HepG2 (cell line): ENCODE measurements at regions not wholly inside any gene's neighbourhood (a gene's known extent, or its start where the extent isn't known, plus 50 kb on each side); places are given as distances from the start of the nearest gene placed in this dataset.

Source experiments
- ATAC-seq: fragments of 200-7000 bp; cut with Tn5 transposase; 3 replicates; pipeline ENCODE4 v1.9.1; 2020; ENCODE audit warnings: mild to moderate bottlenecking, moderate library complexity
- BruUV-seq: library from RNA; stranded (reverse); fragments of 400-500 nt; replicated peaks from 2 replicates; lab custom pipeline; 2021; lab: Mats Ljungman, UMichigan
- CTCF ChIA-PET: fragments of 300-600 bp; formaldehyde crosslinking; extraction: SDS; loops from one replicate; lab custom pipeline; 2021; ENCODE audit warnings: low total read pairs, inconsistent platforms, low intra/inter-chr PET ratio; lab: Yijun Ruan, JAX
- POLR2A ChIA-PET: fragments of 350-600 bp; sonication (Branson Sonifier 250); formaldehyde crosslinking; loops from one replicate; lab custom pipeline; 2020; ENCODE audit warnings: antibody characterized with exemption, inconsistent platforms; lab: Yijun Ruan, JAX
- DNase-seq: peaks from one replicate; pipeline ENCODE4 v3.0.0-alpha.2; 2015; ENCODE audit warnings: low spot score
- FAIRE-seq: peaks from 3 replicates; lab custom pipeline; 2011; peaks lifted over from hg19 to GRCh38; lab: Jason Lieb, UNC
- H2AFZ ChIP-seq: one replicate; pipeline ENCODE4 v1.6.1; 2011; ENCODE audit warnings: low read length, inconsistent platforms
- H3K27ac ChIP-seq: fragments of 300-600 bp; 3 replicates; pipeline ENCODE4 v1.8.0; 2011; ENCODE audit warnings: mixed run types, mild to moderate bottlenecking, mixed read lengths, low read length, inconsistent platforms; ENCODE audit not compliant: insufficient read depth; ENCODE audit errors: extremely low read length
- H3K27me3 ChIP-seq, 2 experiments: fragments of 200-600 bp in 1 of 2; 2 replicates in 1 of 2; 3 replicates in 1 of 2; pipeline versions ENCODE4 v1.6.0 to v1.8.0; 2011; ENCODE audit warnings: low read length in 2 of 2, mild to moderate bottlenecking in 2 of 2, moderate library complexity in 2 of 2, inconsistent platforms in 1 of 2; ENCODE audit not compliant: insufficient read depth in 2 of 2, control insufficient read depth in 1 of 2
- H3K36me3 ChIP-seq, 2 experiments: fragments of 200-600 bp in 1 of 2; replicated peaks in 1 of 2; 2 replicates in 1 of 2; 3 replicates in 1 of 2; pipeline versions ENCODE4 v1.5.1 to v1.8.0; 2011; ENCODE audit warnings: low read length in 2 of 2, inconsistent platforms in 1 of 2; ENCODE audit not compliant: insufficient read depth in 2 of 2, control insufficient read depth in 1 of 2
- H3K4me1 ChIP-seq: 2 replicates; pipeline ENCODE4 v1.5.1; 2012; ENCODE audit warnings: low read length, inconsistent platforms; ENCODE audit not compliant: insufficient read depth
- H3K4me2 ChIP-seq: 2 replicates; pipeline ENCODE4 v1.6.0; 2011; ENCODE audit warnings: low read depth, low read length, inconsistent platforms
- H3K4me3 ChIP-seq, 3 experiments: fragments of 200-600 bp in 1 of 3; sonication (generic), shearing (Covaris generic) in 1 of 3; replicated peaks in 1 of 3; 2 replicates each; pipeline ENCODE4 v1.5.1; 2011 to 2016; ENCODE audit warnings: low read length in 3 of 3, inconsistent platforms in 2 of 3, low read depth in 2 of 3, mild to moderate bottlenecking in 2 of 3, control low read depth in 1 of 3, mixed read lengths in 1 of 3; ENCODE audit not compliant: insufficient read depth in 1 of 3
- H3K79me2 ChIP-seq: one replicate; pipeline ENCODE4 v1.6.1; 2011; ENCODE audit warnings: low read length, inconsistent platforms; ENCODE audit not compliant: insufficient read depth
- H3K9ac ChIP-seq: 2 replicates; pipeline ENCODE4 v1.6.0; 2011; ENCODE audit warnings: mild to moderate bottlenecking, low read depth, low read length, inconsistent platforms; ENCODE audit not compliant: insufficient read depth
- H3K9me3 ChIP-seq: 2 replicates; pipeline ENCODE4 v1.5.1; 2012; ENCODE audit warnings: mild to moderate bottlenecking, low read length
- H4K20me1 ChIP-seq: 2 replicates; pipeline ENCODE4 v1.6.0; 2011; ENCODE audit warnings: inconsistent platforms, mild to moderate bottlenecking, low read length, moderate library complexity; ENCODE audit not compliant: insufficient read depth
- ATF7-NPFF ChIP-seq: sonication (generic); formaldehyde crosslinking; IDR thresholded peaks from 2 replicates; pipeline ENCODE4 v1.8.1; 2023; ENCODE audit warnings: mild to moderate bottlenecking, low read depth, missing genetic modification reagents, moderate library complexity
- ATM ChIP-seq: fragments of 450-650 bp; IDR thresholded peaks from 2 replicates; pipeline ENCODE4 v1.7.1; 2017; ENCODE audit warnings: mild to moderate bottlenecking, borderline replicate concordance
- CEBPB ChIP-seq: IDR thresholded peaks from 2 replicates; pipeline ENCODE4 v1.6.1; 2011; ENCODE audit warnings: low read depth, low read length, improper control_type of control experiment, borderline replicate concordance
- ERF ChIP-seq: IDR thresholded peaks from 2 replicates; pipeline ENCODE4 v1.6.1; 2018; ENCODE audit warnings: missing biosample characterization, missing genetic modification reagents
- IKZF1 ChIP-seq: fragments of 450-650 bp; IDR thresholded peaks from 2 replicates; pipeline ENCODE4 v1.7.1; 2016
- LRRFIP1 ChIP-seq: sonication (generic); formaldehyde crosslinking; conservative IDR thresholded peaks from 2 replicates; pipeline ENCODE4 v1.4.0; 2020; ENCODE audit warnings: missing genetic modification reagents
- ZNF737 ChIP-seq: sonication (generic); formaldehyde crosslinking; IDR thresholded peaks from 2 replicates; pipeline ENCODE4 v1.5.0; 2020; ENCODE audit warnings: missing genetic modification reagents, mild to moderate bottlenecking, borderline replicate concordance
- ZNF749 ChIP-seq: sonication (generic); formaldehyde crosslinking; IDR thresholded peaks from 2 replicates; pipeline ENCODE4 v1.8.0; 2022; ENCODE audit warnings: mild to moderate bottlenecking, missing genetic modification reagents, moderate library complexity, borderline replicate concordance
- ZNF761 ChIP-seq: sonication (generic); formaldehyde crosslinking; conservative IDR thresholded peaks from 2 replicates; pipeline ENCODE4 v1.4.0; 2020; ENCODE audit warnings: mild to moderate bottlenecking, missing genetic modification reagents
- WGBS: methylation state at CpG from one replicate; pipeline ENCODE4 v1.1.6; 2017; ENCODE audit warnings: low lambda C conversion rate; 5-methylcytosine and 5-hydroxymethylcytosine counted together
- in situ Hi-C: cut with HindIII; loops from 2 replicates; pipeline ENCODE4 v1.10.0; 2017; ENCODE audit warnings: low pct_unique_long_range_greater_than_20kb; ENCODE audit not compliant: extremely low pct_ligation_motif_present
- intact Hi-C: fragments of 100-400 bp; cut with micrococcal nuclease; formaldehyde crosslinking; loops from one replicate; pipeline ENCODE4 v1.10.0; 2022; ENCODE audit not compliant: unreplicated experiment
- TF ChIP-seq, protein P1 (sequence below): sonication (generic); formaldehyde crosslinking; IDR thresholded peaks from 2 replicates; pipeline ENCODE4 v1.4.0; 2020; ENCODE audit warnings: missing genetic modification reagents

DNA sequence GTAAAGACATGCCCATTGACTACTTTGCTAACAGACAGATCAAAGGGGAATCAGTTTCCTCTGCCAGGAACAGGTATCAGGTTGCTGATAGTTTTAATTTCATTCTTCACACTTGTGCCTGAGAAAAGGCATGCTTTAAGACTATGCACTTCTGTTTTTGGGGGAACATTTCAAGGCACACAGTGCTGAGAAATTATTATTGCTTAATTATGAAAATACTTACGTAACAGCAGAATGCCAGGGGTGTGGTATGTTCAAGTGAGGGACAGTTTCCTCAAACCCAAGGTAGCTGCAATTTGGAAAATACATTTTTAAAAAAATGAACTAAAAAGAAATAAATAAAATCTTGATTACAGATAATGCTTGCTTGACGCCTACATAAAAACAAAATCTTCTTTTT, 1746.1 kb upstream of the PIK3C3 start:
- no peaks in the 10 kb centered on the region for H3K4me1 ChIP-seq
- H4K20me1 ChIP-seq, result no peaks in the 10 kb centered on the region
- CTCF ChIA-PET, result no interaction called here
- in situ Hi-C loops, result no loop called here
- H2AFZ ChIP-seq, result no peak overlapping the region
- ATAC-seq (no peak), DNase-seq (no peak), FAIRE-seq (no peak)
- H3K27ac ChIP-seq, result no peak overlapping the region
- no peak overlapping the region for H3K4me2 ChIP-seq
- 22% methylated on average over 2 of the region's 2 CpGs for WGBS
- H3K79me2 ChIP-seq, result no peaks in the 10 kb centered on the region
- H3K4me3 ChIP-seq, result no peak overlapping the region
- no peaks in the 10 kb centered on the region; a peak in 1 of 5 replicates for H3K27me3 ChIP-seq
- H3K9ac ChIP-seq, result no peak overlapping the region
- H3K36me3 ChIP-seq, result no peaks in the 10 kb centered on the region
- no peaks in the 10 kb centered on the region for H3K9me3 ChIP-seq
- no TSS peak for BruUV-seq
- TF ChIP-seq ZNF737 (CRISPR knock-in tag) (no peak), ZNF761 (CRISPR knock-in tag) (no peak), CEBPB (peak; percentile 21; the same call in 1 of the 2 replicates), IKZF1 (no peak), ATF7-NPFF (CRISPR knock-in tag) (no peak)
- POLR2A ChIA-PET, result no interaction called here
- intact Hi-C loops, result no loop called here

DNA sequence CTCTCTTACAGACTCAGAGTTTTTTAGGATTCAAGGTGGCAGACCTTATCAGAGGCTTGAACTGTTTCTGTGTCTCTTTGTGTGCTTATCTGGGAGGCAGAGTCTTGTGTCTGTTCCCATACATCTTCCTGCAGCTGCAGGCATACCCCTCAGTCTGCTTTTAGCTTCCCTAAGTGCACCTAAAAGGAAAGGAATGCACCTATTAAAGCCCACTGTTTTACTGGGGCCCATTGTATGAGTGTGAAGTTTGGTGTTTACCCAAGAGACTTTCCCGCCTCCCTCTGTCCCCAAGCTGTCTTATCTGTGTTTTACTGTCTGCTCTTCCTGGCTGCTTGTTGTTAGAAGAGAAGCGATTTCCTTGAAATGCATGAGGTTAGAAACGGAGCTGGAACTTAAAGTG, 1757.3 kb upstream of the PIK3C3 start:
- TF ChIP-seq ATM (no peak), ZNF749 (no peak), LRRFIP1 (CRISPR knock-in tag) (no peak), ERF (CRISPR knock-in tag) (no peak)
- TF ChIP-seq, protein P1, sequence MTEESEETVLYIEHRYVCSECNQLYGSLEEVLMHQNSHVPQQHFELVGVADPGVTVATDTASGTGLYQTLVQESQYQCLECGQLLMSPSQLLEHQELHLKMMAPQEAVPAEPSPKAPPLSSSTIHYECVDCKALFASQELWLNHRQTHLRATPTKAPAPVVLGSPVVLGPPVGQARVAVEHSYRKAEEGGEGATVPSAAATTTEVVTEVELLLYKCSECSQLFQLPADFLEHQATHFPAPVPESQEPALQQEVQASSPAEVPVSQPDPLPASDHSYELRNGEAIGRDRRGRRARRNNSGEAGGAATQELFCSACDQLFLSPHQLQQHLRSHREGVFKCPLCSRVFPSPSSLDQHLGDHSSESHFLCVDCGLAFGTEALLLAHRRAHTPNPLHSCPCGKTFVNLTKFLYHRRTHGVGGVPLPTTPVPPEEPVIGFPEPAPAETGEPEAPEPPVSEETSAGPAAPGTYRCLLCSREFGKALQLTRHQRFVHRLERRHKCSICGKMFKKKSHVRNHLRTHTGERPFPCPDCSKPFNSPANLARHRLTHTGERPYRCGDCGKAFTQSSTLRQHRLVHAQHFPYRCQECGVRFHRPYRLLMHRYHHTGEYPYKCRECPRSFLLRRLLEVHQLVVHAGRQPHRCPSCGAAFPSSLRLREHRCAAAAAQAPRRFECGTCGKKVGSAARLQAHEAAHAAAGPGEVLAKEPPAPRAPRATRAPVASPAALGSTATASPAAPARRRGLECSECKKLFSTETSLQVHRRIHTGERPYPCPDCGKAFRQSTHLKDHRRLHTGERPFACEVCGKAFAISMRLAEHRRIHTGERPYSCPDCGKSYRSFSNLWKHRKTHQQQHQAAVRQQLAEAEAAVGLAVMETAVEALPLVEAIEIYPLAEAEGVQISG (CRISPR knock-in tag), result no peak
- no peak for DNase-seq
- no peak overlapping the region for H2AFZ ChIP-seq
- CTCF ChIA-PET, result no interaction called here
- H3K4me2 ChIP-seq, result no peak overlapping the region
- no peaks in the 10 kb centered on the region for H3K36me3 ChIP-seq
- H3K4me1 ChIP-seq, result no peaks in the 10 kb centered on the region
- no peaks in the 10 kb centered on the region for H4K20me1 ChIP-seq
- no peaks in the 10 kb centered on the region for H3K27me3 ChIP-seq
- H3K9ac ChIP-seq, result no peak overlapping the region
- no peak for FAIRE-seq
- no peaks in the 10 kb centered on the region for H3K9me3 ChIP-seq
- H3K79me2 ChIP-seq, result no peaks in the 10 kb centered on the region
- 0% methylated on average over 3 of the region's 3 CpGs for WGBS
- ATAC-seq, result no peak
- in situ Hi-C loops, result no loop called here
- no peak overlapping the region for H3K4me3 ChIP-seq
- H3K27ac ChIP-seq, result no peak overlapping the region
- POLR2A ChIA-PET, result no interaction called here
- intact Hi-C loops, result no loop called here
- no TSS peak for BruUV-seq
